Esophagus squamous epithelium (tissue), 4 donors: ENCODE measurements at regions not wholly inside any gene's neighbourhood (a gene's known extent, or its start where the extent isn't known, plus 50 kb on each side); places are given as distances from the start of the nearest gene placed in this dataset.

Experiments
- CTCF ChIP-seq, 6 experiments: fragments of 450-650 bp in 4 of 6; fragments of 200-600 bp in 2 of 6; sonication (generic) in 2 of 6; IDR thresholded peaks; one replicate each; pipeline ENCODE4 v1.5.1; 2016 to 2019; ENCODE audit warnings: antibody characterized with exemption in 6 of 6, mild to moderate bottlenecking in 4 of 6, moderate library complexity in 4 of 6
- POLR2A ChIP-seq, 4 donors: fragments of 450-650 bp; IDR thresholded peaks; one replicate each; pipeline ENCODE4 v1.6.1; 2017; ENCODE audit warnings: antibody characterized with exemption in 4 of 4, mild to moderate bottlenecking in 4 of 4, moderate library complexity in 3 of 4

- TF ChIP-seq CTCF (IDR thresholded peaks at IDR 0.05) (no peak), POLR2A (IDR thresholded peaks at IDR 0.05) (no peak)
Observed at GRCh38 chr9:12414514-12414913, 278.7 kb upstream of the TYRP1 start.
